HepG2 (cell line): ENCODE measurements at regions not wholly inside any gene's neighbourhood (a gene's known extent, or its start where the extent isn't known, plus 50 kb on each side); places are given as distances from the start of the nearest gene placed in this dataset.

Experiments
- ATAC-seq: fragments of 200-7000 bp; cut with Tn5 transposase; 3 replicates; pipeline ENCODE4 v1.9.1; 2020; ENCODE audit warnings: mild to moderate bottlenecking, moderate library complexity
- BruUV-seq: library from RNA; stranded (reverse); fragments of 400-500 nt; replicated peaks from 2 replicates; lab custom pipeline; 2021; lab: Mats Ljungman, UMichigan
- CTCF ChIA-PET: fragments of 300-600 bp; formaldehyde crosslinking; extraction: SDS; loops from one replicate; lab custom pipeline; 2021; ENCODE audit warnings: low total read pairs, inconsistent platforms, low intra/inter-chr PET ratio; lab: Yijun Ruan, JAX
- POLR2A ChIA-PET: fragments of 350-600 bp; sonication (Branson Sonifier 250); formaldehyde crosslinking; loops from one replicate; lab custom pipeline; 2020; ENCODE audit warnings: antibody characterized with exemption, inconsistent platforms; lab: Yijun Ruan, JAX
- DNase-seq: peaks from one replicate; pipeline ENCODE4 v3.0.0-alpha.2; 2015; ENCODE audit warnings: low spot score
- FAIRE-seq: peaks from 3 replicates; lab custom pipeline; 2011; peaks lifted over from hg19 to GRCh38; lab: Jason Lieb, UNC
- H2AFZ ChIP-seq: one replicate; pipeline ENCODE4 v1.6.1; 2011; ENCODE audit warnings: low read length, inconsistent platforms
- H3K27ac ChIP-seq: fragments of 300-600 bp; 3 replicates; pipeline ENCODE4 v1.8.0; 2011; ENCODE audit warnings: mixed run types, mild to moderate bottlenecking, mixed read lengths, low read length, inconsistent platforms; ENCODE audit not compliant: insufficient read depth; ENCODE audit errors: extremely low read length
- H3K27me3 ChIP-seq, 2 experiments: fragments of 200-600 bp in 1 of 2; 2 replicates in 1 of 2; 3 replicates in 1 of 2; pipeline versions ENCODE4 v1.6.0 to v1.8.0; 2011; ENCODE audit warnings: low read length in 2 of 2, mild to moderate bottlenecking in 2 of 2, moderate library complexity in 2 of 2, inconsistent platforms in 1 of 2; ENCODE audit not compliant: insufficient read depth in 2 of 2, control insufficient read depth in 1 of 2
- H3K36me3 ChIP-seq, 2 experiments: fragments of 200-600 bp in 1 of 2; replicated peaks in 1 of 2; 2 replicates in 1 of 2; 3 replicates in 1 of 2; pipeline versions ENCODE4 v1.5.1 to v1.8.0; 2011; ENCODE audit warnings: low read length in 2 of 2, inconsistent platforms in 1 of 2; ENCODE audit not compliant: insufficient read depth in 2 of 2, control insufficient read depth in 1 of 2
- H3K4me1 ChIP-seq: 2 replicates; pipeline ENCODE4 v1.5.1; 2012; ENCODE audit warnings: low read length, inconsistent platforms; ENCODE audit not compliant: insufficient read depth
- H3K4me2 ChIP-seq: 2 replicates; pipeline ENCODE4 v1.6.0; 2011; ENCODE audit warnings: low read depth, low read length, inconsistent platforms
- H3K4me3 ChIP-seq, 3 experiments: fragments of 200-600 bp in 1 of 3; sonication (generic), shearing (Covaris generic) in 1 of 3; replicated peaks in 1 of 3; 2 replicates each; pipeline ENCODE4 v1.5.1; 2011 to 2016; ENCODE audit warnings: low read length in 3 of 3, inconsistent platforms in 2 of 3, low read depth in 2 of 3, mild to moderate bottlenecking in 2 of 3, control low read depth in 1 of 3, mixed read lengths in 1 of 3; ENCODE audit not compliant: insufficient read depth in 1 of 3
- H3K79me2 ChIP-seq: one replicate; pipeline ENCODE4 v1.6.1; 2011; ENCODE audit warnings: low read length, inconsistent platforms; ENCODE audit not compliant: insufficient read depth
- H3K9ac ChIP-seq: 2 replicates; pipeline ENCODE4 v1.6.0; 2011; ENCODE audit warnings: mild to moderate bottlenecking, low read depth, low read length, inconsistent platforms; ENCODE audit not compliant: insufficient read depth
- H3K9me3 ChIP-seq: 2 replicates; pipeline ENCODE4 v1.5.1; 2012; ENCODE audit warnings: mild to moderate bottlenecking, low read length
- H4K20me1 ChIP-seq: 2 replicates; pipeline ENCODE4 v1.6.0; 2011; ENCODE audit warnings: inconsistent platforms, mild to moderate bottlenecking, low read length, moderate library complexity; ENCODE audit not compliant: insufficient read depth
- HDAC6 ChIP-seq: fragments of 200-600 bp; sonication (generic); IDR thresholded peaks from 2 replicates; pipeline ENCODE4 v1.7.0; 2017; ENCODE audit warnings: mild to moderate bottlenecking, antibody characterized with exemption, low read length, low read depth
- HMG20A ChIP-seq: IDR thresholded peaks from 2 replicates; pipeline ENCODE4 v1.6.1; 2016; ENCODE audit warnings: borderline replicate concordance
- KLF13 ChIP-seq: sonication (generic); formaldehyde crosslinking; IDR thresholded peaks from 2 replicates; pipeline ENCODE4 v1.4.0; 2020; ENCODE audit warnings: mild to moderate bottlenecking, missing genetic modification reagents
- MAFF ChIP-seq: IDR thresholded peaks from 2 replicates; pipeline ENCODE4 v1.6.1; 2011; ENCODE audit warnings: low read depth, low read length, improper control_type of control experiment
- RFXAP ChIP-seq: sonication (generic); formaldehyde crosslinking; IDR thresholded peaks from 2 replicates; pipeline ENCODE4 v1.4.0; 2020; ENCODE audit warnings: missing genetic modification reagents, borderline replicate concordance
- SMC3 ChIP-seq: IDR thresholded peaks from 2 replicates; pipeline ENCODE4 v1.6.1; 2011; ENCODE audit warnings: low read length, improper control_type of control experiment
- SP4 ChIP-seq: sonication (generic); formaldehyde crosslinking; IDR thresholded peaks from 2 replicates; pipeline ENCODE4 v1.8.1; 2023; ENCODE audit warnings: mild to moderate bottlenecking, missing genetic modification reagents
- TCF7L2 ChIP-seq: IDR thresholded peaks from 2 replicates; pipeline ENCODE4 v1.6.1; 2011; ENCODE audit warnings: mild to moderate bottlenecking, low read depth, low read length, moderate library complexity
- ZBTB4 ChIP-seq: sonication (generic); formaldehyde crosslinking; IDR thresholded peaks from 2 replicates; pipeline ENCODE4 v1.4.0; 2020; ENCODE audit warnings: missing genetic modification reagents, mild to moderate bottlenecking, borderline replicate concordance
- ZBTB8A ChIP-seq: sonication (generic); formaldehyde crosslinking; IDR thresholded peaks from 2 replicates; pipeline ENCODE4 v1.4.0; 2020; ENCODE audit warnings: mild to moderate bottlenecking, low read depth, missing genetic modification reagents, borderline replicate concordance
- ZNF547 ChIP-seq: sonication (generic); formaldehyde crosslinking; IDR thresholded peaks from 2 replicates; pipeline ENCODE4 v1.5.1; 2020; ENCODE audit warnings: mild to moderate bottlenecking, missing genetic modification reagents
- ZNF552 ChIP-seq: sonication (generic); formaldehyde crosslinking; IDR thresholded peaks from 2 replicates; pipeline ENCODE4 v1.9.0; 2022; ENCODE audit warnings: missing genetic modification reagents, mild to moderate bottlenecking, borderline replicate concordance
- ZNF761 ChIP-seq: sonication (generic); formaldehyde crosslinking; conservative IDR thresholded peaks from 2 replicates; pipeline ENCODE4 v1.4.0; 2020; ENCODE audit warnings: mild to moderate bottlenecking, missing genetic modification reagents
- ZSCAN9 ChIP-seq: IDR thresholded peaks from 2 replicates; pipeline ENCODE4 v1.6.1; 2016; ENCODE audit warnings: borderline replicate concordance
- in situ Hi-C: cut with HindIII; loops from 2 replicates; pipeline ENCODE4 v1.10.0; 2017; ENCODE audit warnings: low pct_unique_long_range_greater_than_20kb; ENCODE audit not compliant: extremely low pct_ligation_motif_present
- intact Hi-C: fragments of 100-400 bp; cut with micrococcal nuclease; formaldehyde crosslinking; loops from one replicate; pipeline ENCODE4 v1.10.0; 2022; ENCODE audit not compliant: unreplicated experiment
- TF ChIP-seq, protein P1 (sequence below): sonication (generic); formaldehyde crosslinking; IDR thresholded peaks from 2 replicates; pipeline ENCODE4 v1.4.0; 2020; ENCODE audit warnings: missing genetic modification reagents

GRCh38 chr21:19921211-19921610 lies 1077.0 kb upstream of the NCAM2 start:
- intact Hi-C loops (no loop called here), in situ Hi-C loops (no loop called here)
- ChIA-PET CTCF (no interaction called here), POLR2A (no interaction called here)
- H3K36me3 ChIP-seq = no peaks in the 10 kb centered on the region
- no peaks in the 10 kb centered on the region for H3K4me1 ChIP-seq
- no peak overlapping the region for H3K27ac ChIP-seq
- H4K20me1 ChIP-seq = no peaks in the 10 kb centered on the region
- no peak for FAIRE-seq
- ATAC-seq = no peak
- peaks cover 78% of the 10 kb centered on the region for H3K9me3 ChIP-seq
- no peak overlapping the region for H3K9ac ChIP-seq
- no peak overlapping the region for H3K4me3 ChIP-seq
- H3K4me2 ChIP-seq = no peak overlapping the region
- no TSS peak for BruUV-seq
- H2AFZ ChIP-seq = no peak overlapping the region
- no peaks in the 10 kb centered on the region; a peak in 1 of 5 replicates for H3K27me3 ChIP-seq
- DNase-seq = no peak
- no peak for TF ChIP-seq ZBTB8A (CRISPR knock-in tag)
- TF ChIP-seq RFXAP (CRISPR knock-in tag) = no peak
- TF ChIP-seq MAFF = no peak
- no peak for TF ChIP-seq ZSCAN9 (CRISPR knock-in tag)
- no peak for TF ChIP-seq KLF13 (CRISPR knock-in tag)
- TF ChIP-seq HDAC6 = no peak
- no peak for TF ChIP-seq SMC3
- no peak for TF ChIP-seq TCF7L2
- no peak for TF ChIP-seq SP4
- no peak for TF ChIP-seq ZNF547
- no peak for TF ChIP-seq ZNF552 (CRISPR knock-in tag)
- TF ChIP-seq ZNF761 (CRISPR knock-in tag) = no peak
- no peak for TF ChIP-seq ZBTB4 (CRISPR knock-in tag)
- TF ChIP-seq, protein P1, sequence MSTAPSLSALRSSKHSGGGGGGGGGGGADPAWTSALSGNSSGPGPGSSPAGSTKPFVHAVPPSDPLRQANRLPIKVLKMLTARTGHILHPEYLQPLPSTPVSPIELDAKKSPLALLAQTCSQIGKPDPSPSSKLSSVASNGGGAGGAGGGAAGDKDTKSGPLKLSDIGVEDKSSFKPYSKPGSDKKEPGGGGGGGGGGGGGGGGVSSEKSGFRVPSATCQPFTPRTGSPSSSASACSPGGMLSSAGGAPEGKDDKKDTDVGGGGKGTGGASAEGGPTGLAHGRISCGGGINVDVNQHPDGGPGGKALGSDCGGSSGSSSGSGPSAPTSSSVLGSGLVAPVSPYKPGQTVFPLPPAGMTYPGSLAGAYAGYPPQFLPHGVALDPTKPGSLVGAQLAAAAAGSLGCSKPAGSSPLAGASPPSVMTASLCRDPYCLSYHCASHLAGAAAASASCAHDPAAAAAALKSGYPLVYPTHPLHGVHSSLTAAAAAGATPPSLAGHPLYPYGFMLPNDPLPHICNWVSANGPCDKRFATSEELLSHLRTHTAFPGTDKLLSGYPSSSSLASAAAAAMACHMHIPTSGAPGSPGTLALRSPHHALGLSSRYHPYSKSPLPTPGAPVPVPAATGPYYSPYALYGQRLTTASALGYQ (CRISPR knock-in tag) = no peak
- TF ChIP-seq HMG20A (CRISPR knock-in tag) = no peak
- H3K79me2 ChIP-seq = no peaks in the 10 kb centered on the region
